HG03460 (cell line): ENCODE measurements at regions not wholly inside any gene's neighbourhood (a gene's known extent, or its start where the extent isn't known, plus 50 kb on each side); places are given as distances from the start of the nearest gene placed in this dataset.
"Not testable (repeated sequence)": the region's sequence is repeated elsewhere in the genome, so short reads cannot be mapped to it uniquely, and the experiment has no call there.

Source experiments
- ATAC-seq: cut with Tn5 transposase; IDR thresholded peaks from one replicate; pipeline ENCODE4 v1.9.1; 2021; ENCODE audit not compliant: unreplicated experiment

DNA sequence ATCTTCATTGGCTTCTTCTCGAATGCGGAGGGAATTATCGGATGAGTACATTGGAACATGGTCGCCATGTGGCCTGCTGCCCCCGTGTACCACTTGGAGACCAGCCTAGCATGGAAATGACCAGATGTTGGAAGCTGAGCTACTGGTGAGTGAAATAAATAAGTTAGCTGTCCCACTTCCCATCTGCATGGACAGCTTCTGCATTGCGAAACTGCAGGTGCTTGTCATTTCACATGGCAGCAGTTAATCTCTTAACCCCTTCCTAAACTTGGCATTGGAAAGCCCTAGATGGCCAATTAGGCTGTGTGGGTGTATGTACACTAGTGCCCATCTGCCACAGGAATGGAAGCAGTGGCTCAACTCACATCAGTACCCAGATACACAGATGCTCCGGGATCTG lies 246.6 kb upstream of the IL12B start:
- ATAC-seq, result no peak

DNA sequence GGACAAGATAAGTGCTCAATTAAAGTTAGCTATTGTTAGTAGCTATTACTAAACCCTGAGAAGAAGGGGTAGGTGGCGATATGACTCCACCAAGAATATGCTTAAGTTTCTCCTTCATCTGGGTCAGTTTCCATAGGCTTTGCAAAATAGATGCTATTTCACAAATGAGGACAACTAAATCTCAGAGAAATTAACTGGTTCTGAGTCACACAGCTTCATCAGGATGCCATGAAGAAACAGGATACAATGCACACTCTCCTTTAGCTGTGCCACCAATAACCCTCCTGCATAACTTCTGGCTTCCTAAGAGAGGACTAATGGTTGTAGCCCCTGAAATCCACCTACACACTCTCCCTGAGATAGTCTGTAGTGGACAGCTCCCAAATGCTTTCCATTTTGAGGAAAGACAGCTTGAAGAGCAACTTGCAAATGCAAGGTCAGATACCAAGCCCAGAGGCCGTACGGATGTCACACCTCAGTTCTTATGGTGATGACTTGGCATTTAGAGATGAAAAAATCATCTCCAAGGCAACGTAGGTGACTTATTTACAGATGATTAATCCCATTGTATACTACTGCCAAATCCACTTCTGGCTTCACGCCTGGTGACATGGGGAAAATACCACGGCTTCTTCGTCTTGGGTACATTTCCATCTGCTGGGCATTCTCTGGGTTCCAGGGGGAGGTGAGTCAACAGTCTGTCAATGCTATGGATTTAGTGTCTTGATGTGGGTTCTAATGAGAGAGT lies 251.4 kb upstream of the IL12B start:
- ATAC-seq, result no peak

DNA sequence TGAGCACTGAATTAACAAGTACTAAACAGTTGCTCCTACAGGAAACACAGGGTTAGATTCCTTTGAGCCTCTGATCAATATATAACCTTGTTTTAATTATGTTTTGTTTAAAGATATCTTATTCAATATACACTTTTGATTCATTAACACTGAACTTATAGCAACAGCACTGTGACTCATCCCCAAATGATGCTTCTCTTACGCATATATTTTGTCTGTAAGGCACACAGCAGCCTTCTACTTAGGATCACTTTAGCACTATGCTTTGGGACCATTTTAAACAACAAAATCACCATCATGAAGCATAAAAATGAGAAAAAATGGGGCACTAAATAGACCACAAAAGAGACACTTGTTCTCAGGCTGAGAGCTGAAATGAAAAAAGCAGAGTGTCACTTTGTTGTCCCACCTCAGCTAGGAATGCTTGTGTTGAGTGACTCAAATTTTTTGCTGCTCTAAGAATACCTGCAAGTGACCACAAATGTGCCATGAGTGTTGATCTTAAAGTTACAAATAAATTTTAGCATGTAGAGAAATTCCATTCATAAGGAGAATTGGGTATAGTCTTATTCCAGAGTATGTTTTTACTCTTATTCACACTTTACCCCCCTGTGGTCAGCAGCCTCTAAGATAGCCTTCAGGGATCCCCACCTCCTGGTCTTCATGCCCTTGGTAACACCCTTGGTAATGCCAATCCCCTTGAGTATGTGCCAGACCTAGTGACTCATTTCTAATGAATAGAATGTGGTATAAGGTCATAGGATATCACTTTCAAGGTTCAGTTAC lies 252.7 kb upstream of the IL12B start:
- ATAC-seq, result no peak

DNA sequence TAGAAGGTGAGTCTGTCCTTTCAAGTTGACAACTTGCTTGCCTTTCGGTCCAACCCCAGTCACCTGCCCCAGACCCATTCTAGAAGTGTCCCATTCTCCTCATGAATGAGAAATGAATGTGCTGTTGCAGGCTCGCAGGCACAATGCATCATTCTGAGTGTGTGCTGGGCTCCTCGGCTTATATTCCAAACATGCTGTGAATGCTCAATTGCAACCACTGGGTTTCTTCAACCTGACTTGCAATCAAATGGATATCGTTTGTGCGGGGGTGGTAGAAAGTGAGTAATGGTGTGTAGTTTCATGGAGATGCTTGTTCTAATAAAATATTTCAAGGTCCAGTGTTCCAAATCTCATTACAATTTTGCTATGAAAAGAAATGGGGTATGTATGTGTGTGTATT lies 256.6 kb upstream of the IL12B start:
- no peak for ATAC-seq

DNA sequence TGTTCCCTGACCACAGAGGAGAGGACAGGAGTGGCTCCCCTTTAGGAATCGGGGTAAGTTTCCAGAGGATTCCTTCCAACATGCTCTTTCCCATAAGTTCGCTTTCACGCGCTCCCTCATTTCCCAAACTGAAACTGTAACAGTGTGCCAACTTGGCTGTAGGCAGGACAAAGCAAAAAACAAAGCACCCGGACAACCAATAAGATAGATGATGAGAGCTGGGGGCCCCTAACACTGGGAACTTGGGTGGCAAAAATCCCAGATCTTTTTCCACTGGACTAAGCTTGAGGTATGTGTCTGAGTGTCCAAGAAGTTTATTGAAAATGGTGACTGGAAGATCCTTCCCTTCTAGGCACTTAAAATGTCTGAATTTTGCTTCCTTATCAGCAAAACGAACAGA lies 258.7 kb upstream of the IL12B start:
- no peak for ATAC-seq

DNA sequence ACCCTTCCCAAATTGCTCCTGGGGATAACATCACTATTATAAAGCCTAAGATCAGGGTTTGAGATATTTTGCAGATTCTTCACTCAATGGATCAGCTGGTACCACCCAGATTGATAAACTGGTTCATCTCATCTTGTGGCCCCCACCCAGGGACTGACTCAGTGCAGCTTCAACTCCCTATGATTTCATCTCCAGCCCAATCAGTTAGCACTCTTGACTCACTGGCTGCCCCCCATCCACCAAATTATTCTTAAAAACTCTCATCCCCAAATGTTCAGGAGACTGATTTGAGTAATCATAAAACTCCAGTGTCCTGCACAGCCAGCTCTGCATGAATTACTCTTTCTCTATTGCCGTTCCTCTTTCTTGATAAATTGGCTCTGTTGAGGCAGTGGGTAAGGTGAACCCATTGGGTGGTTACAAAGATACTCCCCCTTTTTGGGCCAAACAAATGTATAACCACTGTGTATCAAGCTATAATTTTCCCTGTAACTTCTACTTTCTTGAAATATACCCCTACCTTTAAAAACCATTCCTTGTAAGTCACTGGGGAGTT lies 263.3 kb upstream of the IL12B start:
- ATAC-seq, result no peak

DNA sequence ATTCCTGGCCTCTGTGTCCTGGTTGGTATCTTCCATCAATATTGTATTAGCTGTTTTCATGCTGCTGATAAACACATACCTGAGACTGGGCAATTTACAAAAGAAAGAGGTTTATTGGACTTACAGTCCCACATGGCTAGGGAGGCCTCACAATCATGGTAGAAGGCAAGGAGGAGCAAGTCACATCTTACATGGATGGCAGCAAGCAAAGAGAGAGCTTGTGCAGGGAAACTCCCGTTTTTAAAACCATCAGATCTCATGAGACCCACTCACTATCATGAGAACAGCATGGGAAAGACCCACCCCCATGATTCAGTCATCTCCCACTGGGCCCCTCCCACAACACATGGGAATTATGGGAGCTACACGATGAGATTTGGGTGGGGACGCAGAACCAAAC lies 265.3 kb upstream of the IL12B start:
- ATAC-seq, result not testable (repeated sequence)

DNA sequence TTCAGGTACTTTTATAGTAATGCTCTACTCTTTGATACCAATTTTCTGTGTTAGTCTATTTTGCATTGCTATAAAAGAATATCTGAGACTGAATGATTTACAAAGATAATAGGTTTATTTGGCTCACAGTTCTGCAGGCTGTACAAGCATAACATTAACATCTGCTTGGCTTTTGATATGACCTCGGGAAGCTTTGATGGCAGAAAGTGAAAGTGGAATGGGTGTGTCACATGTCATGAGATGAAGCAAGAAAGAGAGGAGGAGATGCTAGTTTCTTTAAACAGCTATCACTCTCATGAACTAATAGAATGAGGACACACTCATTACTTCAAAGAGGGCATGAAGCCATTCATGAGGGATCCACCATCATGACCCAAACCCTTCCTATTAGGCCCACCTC lies 270.9 kb upstream of the IL12B start:
- ATAC-seq, result no peak

DNA sequence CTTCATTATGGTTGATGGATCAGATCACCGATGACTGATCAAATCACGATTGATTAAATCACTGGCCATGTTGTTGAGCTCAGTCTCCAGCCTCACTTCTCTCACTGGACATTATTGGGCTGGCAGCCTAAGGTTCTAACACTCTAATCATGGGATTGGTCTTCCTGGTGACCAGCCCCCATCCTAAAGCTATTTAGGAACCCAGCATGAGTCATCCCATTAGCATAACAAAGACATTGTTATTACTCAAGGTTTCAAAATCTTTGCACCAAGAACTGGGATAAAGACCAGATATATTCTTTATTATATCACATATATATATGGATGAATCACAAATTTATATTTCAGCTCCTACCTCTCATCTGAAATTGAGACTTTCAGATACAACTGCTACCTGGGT lies 272.1 kb upstream of the IL12B start:
- no peak for ATAC-seq

DNA sequence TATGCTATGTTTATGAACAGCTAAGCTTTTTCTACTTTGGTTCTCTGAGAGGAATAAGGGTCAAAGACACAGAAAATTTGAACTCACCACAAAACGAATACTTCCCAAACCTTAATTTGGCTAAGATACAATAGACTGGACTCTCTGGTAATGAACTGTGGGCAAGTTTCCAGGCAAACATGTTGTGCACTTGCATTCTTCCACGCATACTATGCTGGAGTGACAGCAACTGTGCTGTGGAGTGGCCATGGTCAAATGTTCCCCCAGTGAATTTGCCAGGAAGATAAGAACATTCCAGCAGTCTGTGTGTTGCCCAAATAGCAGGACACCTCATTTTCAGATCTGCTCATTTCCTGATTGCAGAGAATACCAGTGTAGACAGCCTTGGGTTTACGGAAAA lies 275.3 kb upstream of the IL12B start:
- no peak for ATAC-seq

DNA sequence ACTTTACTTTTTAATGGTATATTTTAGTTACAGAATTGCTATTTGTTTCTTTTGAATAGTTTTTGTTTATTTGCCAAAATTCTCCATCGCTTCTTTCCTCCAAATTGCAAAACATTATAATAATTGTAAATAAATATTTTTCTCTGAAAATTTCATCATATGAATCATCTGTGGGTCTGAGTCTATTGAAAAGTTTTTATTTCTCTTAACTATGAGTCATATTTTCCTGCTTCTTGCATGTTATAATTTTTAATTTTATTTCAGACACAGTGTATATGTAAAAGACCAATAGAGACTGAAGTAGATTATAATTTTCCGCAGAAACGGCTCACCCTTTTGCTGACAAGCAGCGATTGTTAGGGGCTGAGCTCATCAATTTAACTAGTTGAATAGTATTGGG lies 279.1 kb upstream of the IL12B start:
- no peak for ATAC-seq

DNA sequence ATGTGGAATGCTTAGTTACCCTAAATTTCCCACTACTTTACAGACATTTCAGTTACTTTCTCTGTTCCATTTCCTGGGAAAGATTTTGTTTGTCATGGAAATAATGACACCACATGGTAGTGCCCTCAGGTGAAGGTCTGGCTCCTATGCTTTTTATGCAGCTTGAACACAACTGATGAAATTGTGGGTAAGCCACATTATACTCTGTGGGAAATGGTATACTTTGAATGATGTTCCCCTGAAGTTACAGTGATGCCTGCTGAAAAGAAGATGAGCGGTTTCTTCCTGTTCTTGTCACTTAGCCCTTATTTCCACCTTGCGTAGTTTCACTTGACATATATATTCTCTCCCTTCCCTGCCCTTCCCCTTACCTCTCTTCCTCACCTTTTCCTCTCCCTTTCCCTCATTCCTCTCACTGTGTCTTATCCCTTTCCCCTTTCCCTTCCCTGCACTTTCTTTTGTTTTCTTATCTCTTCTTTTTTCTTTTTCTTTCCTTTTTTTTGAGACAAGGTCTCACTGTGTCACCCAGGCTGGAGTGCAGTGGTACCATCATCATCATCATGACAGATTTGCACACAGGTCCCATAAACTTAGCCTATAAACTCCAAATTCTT lies 280.8 kb upstream of the IL12B start:
- ATAC-seq, result no peak

DNA sequence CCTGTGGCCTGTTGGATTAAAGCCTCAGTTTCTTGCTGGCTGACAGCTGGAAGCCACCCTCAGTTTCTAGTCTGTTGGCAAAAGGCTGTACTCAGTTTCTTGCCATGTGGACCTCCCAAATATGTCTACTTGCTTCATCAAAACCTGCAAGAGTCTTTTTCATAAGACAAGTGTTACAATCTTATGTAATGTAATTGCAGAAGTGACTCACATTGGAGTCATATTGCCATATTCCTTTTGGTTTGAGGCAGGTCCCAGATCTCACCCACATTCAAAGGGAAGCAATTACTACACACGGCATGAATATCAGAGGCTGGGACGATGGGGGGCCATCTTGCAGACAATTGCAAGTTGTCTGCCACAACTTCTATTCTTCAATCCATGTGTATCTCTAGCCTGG lies 286.7 kb upstream of the IL12B start:
- ATAC-seq, result no peak

DNA sequence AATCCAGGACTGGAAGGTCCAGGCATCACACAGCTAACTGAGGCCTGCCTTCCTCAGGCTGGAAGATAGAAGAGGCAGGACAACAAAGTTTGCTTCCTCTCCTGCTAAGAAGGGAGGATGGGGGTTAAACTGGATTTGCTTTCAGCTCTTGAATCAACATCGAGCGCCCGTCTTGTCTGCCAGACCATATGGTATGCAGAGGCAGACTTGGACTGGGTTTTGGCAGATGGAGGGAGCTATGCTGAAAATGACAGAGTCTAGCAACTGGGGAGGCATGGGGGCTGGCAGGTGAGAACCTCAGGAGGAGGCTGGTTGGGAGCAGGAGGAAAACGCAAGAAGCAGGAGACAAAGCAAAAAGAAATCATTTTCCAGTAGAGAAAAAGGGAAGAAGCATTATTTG lies 289.5 kb upstream of the IL12B start:
- ATAC-seq, result no peak

DNA sequence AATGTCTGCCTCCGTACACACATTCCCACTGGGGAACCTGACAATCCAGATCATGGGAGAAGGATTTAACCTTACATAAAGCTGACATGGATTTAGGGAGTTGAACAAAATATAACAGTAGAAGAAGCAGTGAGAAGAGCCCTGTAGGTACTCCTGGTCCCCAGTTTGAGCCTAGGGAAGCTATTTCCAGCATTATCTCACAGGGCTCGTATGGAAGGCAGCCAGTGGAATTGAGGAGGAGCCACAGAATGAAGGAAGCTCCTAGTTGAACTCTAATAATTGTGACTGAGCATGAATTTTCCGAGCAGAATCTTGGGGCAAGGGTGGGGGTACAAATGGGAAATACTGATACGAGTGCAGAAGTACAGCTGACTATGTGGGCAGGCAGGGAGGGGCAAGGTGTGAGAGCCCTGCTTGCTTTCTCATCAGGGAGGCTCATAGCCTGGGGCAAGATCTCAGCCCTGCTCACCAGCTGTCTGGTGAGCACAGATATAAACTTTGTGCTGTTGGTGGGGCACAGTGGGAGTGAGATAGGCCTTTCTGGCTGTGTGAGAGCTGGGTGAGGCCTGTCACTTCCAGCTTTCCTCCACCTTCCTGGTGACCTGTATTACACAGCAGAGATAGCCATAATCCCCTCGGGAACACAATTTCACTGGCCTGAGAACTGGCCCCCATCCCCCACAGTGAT lies 290.7 kb upstream of the IL12B start:
- no peak for ATAC-seq

DNA sequence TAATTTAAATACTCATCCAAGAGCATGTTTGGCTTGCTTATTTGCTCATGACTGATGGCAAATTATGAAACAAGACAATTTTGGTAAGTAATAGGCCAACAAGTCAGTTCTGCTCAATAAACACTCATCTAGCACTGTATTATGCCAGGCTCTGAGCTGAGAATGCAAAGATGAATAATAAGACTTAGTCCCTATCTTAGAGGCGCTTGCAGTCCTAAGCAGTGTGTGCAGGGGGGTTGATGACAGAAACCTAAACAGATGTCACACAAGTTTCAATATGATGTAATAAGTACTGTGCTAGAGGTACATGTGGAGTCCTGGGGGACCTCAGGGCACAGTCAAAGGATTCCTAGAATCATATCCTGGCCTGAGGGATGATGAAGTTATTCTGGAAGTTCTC lies 287.6 kb upstream of the ADRA1B start:
- no peak for ATAC-seq

DNA sequence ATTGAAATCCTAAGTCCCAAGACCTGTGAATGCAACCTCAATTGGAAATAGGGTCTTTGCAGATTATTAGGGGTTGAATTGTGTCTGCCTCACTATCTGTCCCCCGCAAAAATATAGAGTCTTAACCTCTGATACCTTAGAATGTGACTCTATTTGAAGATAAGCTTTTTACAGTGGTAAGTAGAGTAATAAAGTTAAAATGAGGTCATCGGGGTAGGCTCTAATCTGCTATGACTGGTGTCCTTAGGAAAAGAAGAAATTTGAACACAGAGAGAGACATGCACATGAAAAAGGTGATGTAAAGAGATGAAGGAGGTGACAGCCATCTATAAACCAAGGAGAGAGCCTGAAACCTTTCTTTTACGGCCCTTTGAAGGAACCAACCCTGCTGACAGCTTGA lies 287.1 kb upstream of the ADRA1B start:
- ATAC-seq, result no peak

DNA sequence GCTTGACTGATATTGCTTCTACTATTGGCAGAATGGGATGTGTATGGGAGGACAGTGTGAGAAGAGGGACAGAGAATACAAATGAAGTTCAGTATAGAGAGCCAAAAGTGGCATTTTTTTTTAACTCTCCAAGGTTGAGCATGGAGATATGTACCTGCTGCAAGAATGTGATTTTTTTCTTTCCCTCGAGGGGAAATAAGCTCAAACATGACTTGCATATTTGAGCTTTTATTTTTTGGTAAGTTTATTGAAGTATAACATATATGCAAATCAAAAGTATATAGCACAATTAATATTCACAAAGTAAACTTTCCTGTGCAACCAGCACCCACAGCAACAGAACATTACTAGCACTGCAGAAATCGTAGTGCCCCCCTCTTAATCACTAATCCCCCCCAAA lies 285.7 kb upstream of the ADRA1B start:
- ATAC-seq, result no peak

DNA sequence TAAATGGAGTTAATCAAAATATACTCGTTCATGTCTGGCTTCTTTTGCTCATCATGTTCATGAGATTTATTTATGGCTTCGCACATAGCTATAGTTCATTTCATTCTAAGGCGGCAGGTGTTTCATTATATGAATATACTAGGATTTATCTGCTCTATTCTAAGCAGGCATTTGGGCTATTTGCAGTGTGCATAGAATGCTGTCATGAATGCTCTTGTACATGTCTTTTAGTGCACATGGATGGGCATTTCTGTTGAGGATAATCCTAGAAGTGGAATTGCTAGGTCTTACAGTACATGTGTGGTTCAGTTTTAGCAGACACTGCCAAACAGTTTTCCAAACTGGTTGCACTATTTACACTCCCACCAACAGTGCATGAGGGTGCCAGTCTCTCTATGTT lies 285.3 kb upstream of the ADRA1B start:
- ATAC-seq, result no peak

DNA sequence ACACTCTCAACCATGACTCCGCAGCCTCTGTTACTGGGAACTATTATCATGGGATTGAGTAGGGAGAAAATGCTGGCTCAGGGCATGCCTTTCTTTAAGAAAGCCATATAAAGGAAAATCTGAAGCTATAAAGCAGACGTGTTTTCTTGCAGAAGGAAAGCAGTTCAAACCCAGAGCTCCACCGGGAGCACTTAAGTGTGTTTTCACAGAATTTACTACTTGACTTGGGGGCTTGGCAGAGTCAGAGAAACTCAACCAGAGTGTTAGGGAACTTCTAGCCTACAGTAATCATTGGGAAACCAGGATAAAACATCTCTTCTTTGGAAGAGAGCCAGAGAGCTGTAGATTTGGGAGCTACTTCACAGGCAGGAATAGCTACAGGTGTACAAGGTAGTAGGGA lies 283.4 kb upstream of the ADRA1B start:
- no peak for ATAC-seq

DNA sequence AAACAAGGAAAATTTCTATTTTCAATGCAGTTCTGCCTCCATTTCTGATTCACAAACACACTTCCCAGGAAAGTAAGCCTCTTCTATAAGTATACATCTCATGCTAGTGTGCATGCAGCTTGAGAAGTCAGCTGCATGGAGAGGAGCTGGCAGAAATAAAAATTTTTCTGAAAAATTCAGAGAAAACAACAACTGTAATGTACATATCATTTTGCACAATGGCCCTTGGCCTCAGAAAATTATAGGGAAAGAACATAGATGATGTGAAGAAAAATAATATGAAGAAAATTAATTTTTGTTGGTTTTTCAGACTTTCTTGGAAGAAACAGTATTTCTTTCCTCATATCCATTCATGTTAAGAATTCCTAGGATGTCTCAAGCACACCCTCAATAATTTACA lies 277.8 kb upstream of the ADRA1B start:
- no peak for ATAC-seq
